SKM-1 (cell line): ENCODE measurements at regions not wholly inside any gene's neighbourhood (a gene's known extent, or its start where the extent isn't known, plus 50 kb on each side); places are given as distances from the start of the nearest gene placed in this dataset.

Source experiments
- DNase-seq: peaks from one replicate; lab custom pipeline; 2025; ENCODE audit not compliant: unreplicated experiment; lab: John Stamatoyannopoulos, UW

GRCh38 chr1:193794239-193794638, 607.8 kb upstream of the B3GALT2 start:
- no peak for DNase-seq

- DNase-seq = no peak
Observed at GRCh38 chr1:193791746-193792145, 605.3 kb upstream of the B3GALT2 start.

GRCh38 chr1:193787061-193787460, 600.6 kb upstream of the B3GALT2 start:
- no peak for DNase-seq

GRCh38 chr1:193785850-193786420, 599.5 kb upstream of the B3GALT2 start:
- DNase-seq = no peak

GRCh38 chr1:193774536-193775323, 588.3 kb upstream of the B3GALT2 start:
- DNase-seq = no peak

GRCh38 chr1:193771596-193771995, 585.2 kb upstream of the B3GALT2 start:
- DNase-seq = no peak

- no peak for DNase-seq
Observed at GRCh38 chr1:193769651-193770050, 583.2 kb upstream of the B3GALT2 start.

- DNase-seq = no peak
Observed at GRCh38 chr1:193767886-193768285, 581.5 kb upstream of the B3GALT2 start.

- no peak for DNase-seq
Observed at GRCh38 chr1:193766329-193766728, 579.9 kb upstream of the B3GALT2 start.

- no peak for DNase-seq
Observed at GRCh38 chr1:193763266-193763665, 576.9 kb upstream of the B3GALT2 start.

- no peak for DNase-seq
Observed at GRCh38 chr1:193762236-193762635, 575.8 kb upstream of the B3GALT2 start.

- no peak for DNase-seq
Observed at GRCh38 chr1:193755441-193755840, 569.0 kb upstream of the B3GALT2 start.

- DNase-seq = no peak
Observed at GRCh38 chr1:193754732-193755427, 568.5 kb upstream of the B3GALT2 start.

- DNase-seq = no peak
Observed at GRCh38 chr1:193754151-193754550, 567.7 kb upstream of the B3GALT2 start.

GRCh38 chr1:193753038-193753756, 566.8 kb upstream of the B3GALT2 start:
- no peak for DNase-seq

GRCh38 chr1:193749868-193750267, 563.5 kb upstream of the B3GALT2 start:
- DNase-seq = no peak

GRCh38 chr1:193747579-193747978, 561.2 kb upstream of the B3GALT2 start:
- no peak for DNase-seq

GRCh38 chr1:193741228-193741627, 554.8 kb upstream of the B3GALT2 start:
- no peak for DNase-seq

GRCh38 chr1:193740762-193741161, 554.3 kb upstream of the B3GALT2 start:
- DNase-seq = no peak

GRCh38 chr1:193736507-193736906, 550.1 kb upstream of the B3GALT2 start:
- no peak for DNase-seq

GRCh38 chr1:193733674-193734073, 547.3 kb upstream of the B3GALT2 start:
- no peak for DNase-seq

- DNase-seq = no peak
Observed at GRCh38 chr1:193730017-193730416, 543.6 kb upstream of the B3GALT2 start.
